ENCODE measurements at regions not wholly inside any gene's neighbourhood (a gene's known extent, or its start where the extent isn't known, plus 50 kb on each side); places are given as distances from the start of the nearest gene placed in this dataset.

GRCh38 chr5:53160895-53161294, 51.3 kb upstream of the MOCS2 start:
- TF ChIP-seq GATA2 (IDR thresholded peaks at IDR 0.05; ENCODE audit: low read depth, low read length): no peak
- TF ChIP-seq GATA3 (IDR thresholded peaks at IDR 0.05; ENCODE audit: low read depth, low read length): no peak

- TF ChIP-seq GATA3 (IDR thresholded peaks at IDR 0.05; ENCODE audit: low read depth, low read length): no peak
- no peak for TF ChIP-seq GATA2 (IDR thresholded peaks at IDR 0.05; ENCODE audit: low read depth, low read length)
Measured at GRCh38 chr5:53161876-53162275, 52.3 kb upstream of the MOCS2 start.

- TF ChIP-seq GATA3 (IDR thresholded peaks at IDR 0.05; ENCODE audit: low read depth, low read length): no peak
- TF ChIP-seq GATA2 (IDR thresholded peaks at IDR 0.05; ENCODE audit: low read depth, low read length): no peak
Measured at GRCh38 chr5:53164478-53165165, 55.1 kb upstream of the MOCS2 start.

- TF ChIP-seq GATA2 (IDR thresholded peaks at IDR 0.05; ENCODE audit: low read depth, low read length): no peak
- no peak for TF ChIP-seq GATA3 (IDR thresholded peaks at IDR 0.05; ENCODE audit: low read depth, low read length)
Measured at GRCh38 chr5:53165431-53166182, 56.0 kb upstream of the MOCS2 start.

GRCh38 chr5:53166183-53166495, 56.6 kb upstream of the MOCS2 start:
- TF ChIP-seq GATA3 (IDR thresholded peaks at IDR 0.05; ENCODE audit: low read depth, low read length) (no peak), GATA2 (IDR thresholded peaks at IDR 0.05; ENCODE audit: low read depth, low read length) (no peak)

GRCh38 chr5:53167836-53168235, 58.3 kb upstream of the MOCS2 start:
- no peak for TF ChIP-seq GATA3 (IDR thresholded peaks at IDR 0.05; ENCODE audit: low read depth, low read length)
- TF ChIP-seq GATA2 (IDR thresholded peaks at IDR 0.05; ENCODE audit: low read depth, low read length): no peak

GRCh38 chr5:53169933-53170332, 60.4 kb upstream of the MOCS2 start:
- TF ChIP-seq GATA3 (IDR thresholded peaks at IDR 0.05; ENCODE audit: low read depth, low read length) (no peak), GATA2 (IDR thresholded peaks at IDR 0.05; ENCODE audit: low read depth, low read length) (no peak)

GRCh38 chr5:53170746-53171349, 61.3 kb upstream of the MOCS2 start:
- TF ChIP-seq GATA3 (IDR thresholded peaks at IDR 0.05; ENCODE audit: low read depth, low read length) (no peak), GATA2 (IDR thresholded peaks at IDR 0.05; ENCODE audit: low read depth, low read length) (no peak)

- no peak for TF ChIP-seq GATA3 (IDR thresholded peaks at IDR 0.05; ENCODE audit: low read depth, low read length)
- TF ChIP-seq GATA2 (IDR thresholded peaks at IDR 0.05; ENCODE audit: low read depth, low read length): no peak
Measured at GRCh38 chr5:53172630-53173029, 63.1 kb upstream of the MOCS2 start.

- TF ChIP-seq GATA3 (IDR thresholded peaks at IDR 0.05; ENCODE audit: low read depth, low read length) (no peak), GATA2 (IDR thresholded peaks at IDR 0.05; ENCODE audit: low read depth, low read length) (no peak)
Measured at GRCh38 chr5:53173083-53173482, 63.5 kb upstream of the MOCS2 start.

- TF ChIP-seq GATA2 (IDR thresholded peaks at IDR 0.05; ENCODE audit: low read depth, low read length) (no peak), GATA3 (IDR thresholded peaks at IDR 0.05; ENCODE audit: low read depth, low read length) (no peak)
Measured at GRCh38 chr5:53178830-53179229, 69.3 kb upstream of the MOCS2 start.

GRCh38 chr5:53179691-53180090, 70.1 kb upstream of the MOCS2 start:
- TF ChIP-seq GATA3 (IDR thresholded peaks at IDR 0.05; ENCODE audit: low read depth, low read length) (no peak), GATA2 (IDR thresholded peaks at IDR 0.05; ENCODE audit: low read depth, low read length) (no peak)

- TF ChIP-seq GATA3 (IDR thresholded peaks at IDR 0.05; ENCODE audit: low read depth, low read length): no peak
- TF ChIP-seq GATA2 (IDR thresholded peaks at IDR 0.05; ENCODE audit: low read depth, low read length): no peak
Measured at GRCh38 chr5:53180538-53180937, 71.0 kb upstream of the MOCS2 start.

- TF ChIP-seq GATA3 (IDR thresholded peaks at IDR 0.05; ENCODE audit: low read depth, low read length) (no peak), GATA2 (IDR thresholded peaks at IDR 0.05; ENCODE audit: low read depth, low read length) (no peak)
Measured at GRCh38 chr5:53180991-53181390, 71.4 kb upstream of the MOCS2 start.

GRCh38 chr5:53183880-53184279, 74.3 kb upstream of the MOCS2 start:
- TF ChIP-seq GATA2 (IDR thresholded peaks at IDR 0.05; ENCODE audit: low read depth, low read length) (no peak), GATA3 (IDR thresholded peaks at IDR 0.05; ENCODE audit: low read depth, low read length) (no peak)

Data from SH-SY5Y (cell line).